ENCODE measurements at regions not wholly inside any gene's neighbourhood (a gene's known extent, or its start where the extent isn't known, plus 50 kb on each side); places are given as distances from the start of the nearest gene placed in this dataset.

- no peak for DNase-seq (ENCODE audit: low read depth, low spot score)
Observed at GRCh38 chr11:112583261-112583893, 322.7 kb upstream of the PLET1 start.

GRCh38 chr11:112584672-112585071 lies 324.0 kb upstream of the PLET1 start:
- DNase-seq (ENCODE audit: low read depth, low spot score) = no peak

DNA sequence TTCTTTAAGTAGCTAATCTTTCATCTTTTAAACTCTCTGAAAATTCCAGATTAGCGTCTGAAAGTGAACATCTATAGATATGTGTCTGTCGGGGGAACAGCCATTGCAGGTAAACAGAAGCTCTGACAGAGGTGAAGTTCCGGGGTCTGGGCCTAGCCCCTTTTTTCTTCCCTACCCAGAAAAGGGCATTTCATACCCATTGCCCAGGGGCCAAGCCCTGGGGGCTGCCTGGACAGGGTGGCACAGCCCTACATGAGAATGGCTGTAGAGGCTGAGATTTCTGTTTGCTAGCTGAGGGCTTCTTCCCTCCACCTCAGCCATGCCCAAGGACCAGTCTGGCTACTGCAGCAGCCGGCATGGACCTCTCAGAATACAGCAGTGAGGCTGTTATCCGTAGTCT lies 327.0 kb upstream of the PLET1 start:
- no peak for DNase-seq (ENCODE audit: low read depth, low spot score)

DNA sequence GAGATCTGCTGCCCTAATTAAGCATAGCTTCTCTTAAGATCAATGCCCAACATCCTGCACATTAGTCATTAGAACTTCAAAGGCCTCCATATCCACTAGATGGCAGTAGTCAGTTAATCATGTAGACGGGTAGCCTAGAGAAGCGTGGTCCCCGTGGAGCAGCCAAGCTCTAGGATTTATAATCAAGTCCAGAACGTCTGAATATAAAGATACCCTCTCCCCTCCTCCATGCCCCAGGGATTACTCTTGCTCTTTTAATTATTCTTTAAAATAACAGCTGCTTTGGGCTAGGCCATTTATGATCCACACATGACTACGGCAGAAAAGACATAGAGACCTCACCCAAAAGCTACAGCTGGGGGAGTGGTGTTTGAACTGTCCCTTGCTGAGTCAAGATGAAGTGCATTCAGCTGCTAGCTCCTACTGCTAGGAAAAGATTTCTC lies 327.6 kb upstream of the PLET1 start:
- peak; percentile 93 for DNase-seq (ENCODE audit: low read depth, low spot score)

DNA sequence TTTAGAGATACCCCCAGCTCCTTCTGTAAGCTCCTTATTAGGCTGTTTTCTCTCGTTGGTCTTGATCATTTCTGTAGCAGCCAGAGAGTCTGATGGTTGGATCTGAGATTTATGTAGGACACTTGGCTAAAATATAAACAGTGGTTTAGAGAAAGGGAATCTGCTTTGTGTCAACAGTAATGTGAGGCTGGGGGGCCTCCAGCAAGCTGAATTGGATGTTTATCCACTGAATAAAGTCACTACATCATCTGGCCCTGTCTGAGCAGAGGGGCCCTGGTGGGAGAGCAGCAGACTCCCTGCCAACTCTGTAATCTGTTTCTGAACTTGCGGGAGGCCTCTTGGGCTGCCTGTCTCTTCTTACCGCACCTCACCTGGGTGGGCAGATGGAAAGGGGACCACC lies 328.5 kb upstream of the PLET1 start:
- DNase-seq (ENCODE audit: low read depth, low spot score) = no peak

DNA sequence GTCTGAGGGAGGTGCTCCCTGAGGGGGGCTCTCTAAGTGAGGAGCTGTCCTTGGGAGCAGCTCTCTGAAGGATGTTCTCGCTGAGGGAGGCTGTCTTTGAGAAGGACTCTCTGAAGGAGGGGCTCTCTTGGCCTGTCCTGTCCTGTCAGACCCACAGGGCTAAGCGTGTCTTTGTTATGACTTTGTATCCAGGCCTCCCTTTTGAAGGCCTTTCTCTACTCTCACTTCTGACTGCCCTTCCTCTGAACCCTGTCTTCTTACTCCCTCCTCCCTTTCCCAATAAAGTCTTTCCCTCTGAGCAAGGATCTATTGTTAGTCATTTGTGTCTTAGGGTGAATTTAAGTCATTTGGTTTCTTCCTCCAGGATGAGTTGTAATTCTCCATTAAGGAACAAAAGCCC lies 330.1 kb upstream of the PLET1 start:
- no peak for DNase-seq (ENCODE audit: low read depth, low spot score)

DNA sequence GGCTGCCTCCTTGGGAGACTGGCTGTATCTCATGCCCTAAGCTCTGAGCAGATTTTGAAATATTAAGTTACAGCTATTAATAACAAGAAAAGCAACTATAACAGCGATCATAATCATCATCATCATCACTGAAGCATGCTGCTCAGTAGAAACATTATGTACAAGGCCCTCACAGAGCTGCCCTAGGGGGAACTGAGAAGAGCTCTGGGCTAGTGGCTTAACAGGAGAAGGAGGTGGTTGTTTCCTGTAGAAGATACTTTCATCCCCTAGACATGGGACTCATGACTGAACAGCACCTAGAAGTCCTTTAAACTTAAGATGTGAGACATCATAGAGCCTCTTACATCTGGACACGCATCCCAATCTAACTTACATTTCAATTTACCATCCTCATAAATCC lies 332.8 kb upstream of the PLET1 start:
- DNase-seq (ENCODE audit: low read depth, low spot score) = no peak

DNA sequence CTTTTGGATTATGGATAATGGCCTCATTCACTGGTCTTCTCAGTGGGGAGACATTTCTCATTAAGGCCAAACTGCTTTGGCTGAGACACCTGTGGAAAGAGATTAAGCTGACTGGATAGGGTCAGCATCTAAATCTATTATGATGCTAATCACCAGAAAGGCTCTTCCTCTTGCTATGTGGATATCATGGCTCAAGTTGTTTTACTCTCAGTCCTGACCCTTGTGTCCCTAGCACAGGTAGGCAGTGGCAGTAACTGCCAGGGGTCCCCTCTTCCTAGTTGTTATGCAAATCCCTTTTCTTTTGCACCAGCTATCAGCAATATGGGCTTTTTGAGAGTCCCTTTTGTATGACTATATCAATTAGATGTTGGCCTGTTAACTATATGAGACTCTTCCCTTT lies 335.7 kb upstream of the PLET1 start:
- no peak for DNase-seq (ENCODE audit: low read depth, low spot score)

GRCh38 chr11:112597286-112597790 lies 336.7 kb upstream of the PLET1 start:
- DNase-seq (ENCODE audit: low read depth, low spot score) = no peak

DNA sequence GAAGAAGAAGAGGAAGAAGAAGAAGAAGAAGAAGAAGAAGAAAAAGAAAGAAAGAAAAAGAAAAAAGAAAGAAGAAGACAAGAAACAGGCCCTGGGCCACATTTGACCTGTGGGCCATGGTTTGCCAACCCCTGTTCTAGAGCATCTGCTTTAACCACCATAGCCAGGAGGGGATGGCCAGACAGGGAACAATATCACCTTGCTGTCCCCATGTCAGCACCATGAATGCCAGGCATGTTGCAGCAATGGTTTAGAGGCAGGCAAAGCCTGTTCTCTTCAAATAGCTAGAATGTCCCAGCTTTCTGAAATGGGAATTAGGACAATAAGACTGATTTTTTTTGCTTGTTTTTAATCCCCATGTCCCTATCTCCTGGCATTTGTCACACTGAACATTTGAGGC lies 338.6 kb upstream of the PLET1 start:
- DNase-seq (ENCODE audit: low read depth, low spot score) = no peak

DNA sequence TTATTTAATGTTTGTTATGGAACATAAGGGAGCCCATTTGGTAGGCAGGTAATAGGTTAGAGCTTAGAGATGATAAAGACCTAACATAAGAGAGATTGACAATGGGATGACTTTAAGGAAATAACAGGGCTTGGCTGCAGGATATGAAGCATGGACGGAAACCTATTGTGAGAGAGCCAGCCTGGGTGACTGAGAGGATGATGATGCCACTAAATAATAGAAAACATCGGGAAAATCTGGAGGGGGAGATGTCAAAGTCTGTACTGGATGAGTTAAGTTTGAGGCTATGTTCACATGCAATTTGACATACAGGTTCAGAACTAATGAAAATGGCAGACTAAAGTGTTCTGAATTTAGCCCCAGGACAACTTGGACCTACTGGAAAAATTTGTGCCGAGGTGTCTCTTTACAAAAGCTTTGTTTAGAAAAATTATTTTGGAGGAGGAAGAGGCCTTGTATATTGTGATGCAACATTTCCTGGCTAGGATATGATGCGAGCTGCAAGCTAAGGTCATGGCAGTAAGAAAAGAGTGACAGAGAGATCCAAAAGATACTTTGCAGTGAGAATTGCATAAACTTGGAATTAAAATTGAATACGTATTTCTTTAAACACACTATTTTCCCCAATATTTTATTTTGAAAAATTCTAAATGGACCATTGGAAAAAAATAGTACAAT lies 339.3 kb upstream of the PLET1 start:
- no peak for DNase-seq (ENCODE audit: low read depth, low spot score)

GRCh38 chr11:112605093-112605666 lies 344.5 kb upstream of the PLET1 start:
- DNase-seq (ENCODE audit: low read depth, low spot score) = peak; percentile 80

DNA sequence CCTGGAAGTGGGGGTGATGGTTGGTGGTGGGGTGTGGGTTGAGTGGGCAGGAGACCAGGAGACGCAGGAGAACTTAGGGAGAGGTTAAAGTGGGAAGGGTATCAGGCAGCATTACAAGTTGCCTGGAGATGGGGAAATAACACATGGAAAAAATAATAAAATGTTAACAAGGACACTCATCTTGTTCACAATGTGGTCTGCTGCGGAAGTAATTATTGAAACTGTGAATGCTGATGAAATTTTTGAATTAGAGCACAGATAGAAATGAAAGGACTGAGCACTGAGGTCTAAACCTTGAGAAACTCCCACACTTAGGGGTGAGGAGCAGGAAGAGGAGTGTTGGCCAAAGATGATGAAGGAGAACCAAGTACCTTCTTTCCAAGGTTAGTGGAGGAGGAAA lies 346.0 kb upstream of the PLET1 start:
- no peak for DNase-seq (ENCODE audit: low read depth, low spot score)

DNA sequence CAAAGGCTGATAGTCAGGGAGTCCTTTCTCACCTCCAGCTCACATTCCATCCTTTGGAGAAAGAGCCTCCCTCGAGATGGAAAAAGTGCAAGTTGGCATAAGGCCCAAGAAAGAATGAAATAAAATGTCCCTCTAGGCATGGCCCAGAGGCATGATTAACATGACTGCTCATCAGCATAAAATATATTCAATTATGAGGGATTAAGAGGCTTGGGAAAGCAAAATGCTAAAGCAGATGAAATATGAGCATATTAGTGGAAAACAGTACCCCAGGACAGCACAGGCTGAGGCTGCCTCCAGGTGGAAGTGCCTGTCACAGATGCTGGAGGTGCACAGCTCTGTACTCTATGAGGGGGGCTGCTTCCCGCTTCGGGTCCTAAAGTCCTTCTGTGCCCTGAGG lies 347.8 kb upstream of the PLET1 start:
- no peak for DNase-seq (ENCODE audit: low read depth, low spot score)

DNA sequence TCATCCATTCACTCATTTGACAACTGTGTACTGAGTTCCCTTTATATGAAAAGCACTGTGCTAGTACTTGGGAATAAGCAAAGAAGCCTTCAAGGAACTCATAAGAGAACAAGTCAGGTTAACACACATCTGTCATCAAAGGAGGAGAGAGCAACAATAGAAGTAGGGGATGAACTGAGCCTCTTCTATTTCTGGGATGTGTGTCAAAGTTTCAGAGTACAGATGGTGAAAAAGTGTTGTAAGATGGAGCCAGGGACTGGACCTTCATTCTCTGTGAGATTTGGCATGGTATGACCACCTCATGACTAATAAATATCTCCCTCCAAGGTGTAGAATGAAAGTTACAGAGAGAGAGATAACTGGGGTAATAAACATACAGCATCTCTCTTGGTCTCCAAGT lies 349.8 kb upstream of the PLET1 start:
- DNase-seq (ENCODE audit: low read depth, low spot score) = no peak

DNA sequence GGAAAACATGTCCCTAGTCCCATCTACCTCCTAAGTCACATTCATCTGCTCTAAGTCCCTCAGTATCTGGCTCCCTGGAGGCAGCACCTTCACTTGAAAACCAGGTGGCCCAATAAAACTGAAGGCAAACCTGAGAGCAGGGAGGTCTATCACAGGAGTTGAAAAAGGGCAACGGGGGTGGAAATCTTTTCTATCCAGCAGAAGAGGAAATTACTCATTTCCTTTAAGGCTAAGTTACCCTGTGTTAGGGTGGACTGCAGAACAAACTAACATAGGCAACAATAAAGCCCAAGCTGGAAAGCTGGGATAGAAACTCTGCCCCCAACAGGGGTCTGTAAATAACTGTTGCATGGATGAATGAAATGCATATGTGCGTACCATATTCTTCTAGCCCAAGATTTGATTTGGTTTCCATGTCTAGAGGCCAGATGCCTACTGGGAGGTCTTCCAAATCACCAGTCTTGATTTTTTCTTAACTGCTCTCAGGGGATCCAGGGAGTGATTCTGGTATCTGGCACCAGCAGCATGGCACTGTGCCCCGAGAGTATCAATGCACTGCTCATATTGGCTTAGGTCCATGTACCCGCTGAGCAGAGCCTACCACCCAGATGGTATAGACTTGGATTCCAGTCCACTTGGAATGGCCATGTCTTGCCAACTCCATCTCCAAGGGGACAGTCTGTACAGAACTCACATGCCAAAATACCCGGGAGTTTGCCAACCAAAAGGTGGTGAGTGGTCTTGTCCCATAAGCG lies 350.0 kb upstream of the NCAM1 start:
- no peak for DNase-seq (ENCODE audit: low read depth, low spot score)

DNA sequence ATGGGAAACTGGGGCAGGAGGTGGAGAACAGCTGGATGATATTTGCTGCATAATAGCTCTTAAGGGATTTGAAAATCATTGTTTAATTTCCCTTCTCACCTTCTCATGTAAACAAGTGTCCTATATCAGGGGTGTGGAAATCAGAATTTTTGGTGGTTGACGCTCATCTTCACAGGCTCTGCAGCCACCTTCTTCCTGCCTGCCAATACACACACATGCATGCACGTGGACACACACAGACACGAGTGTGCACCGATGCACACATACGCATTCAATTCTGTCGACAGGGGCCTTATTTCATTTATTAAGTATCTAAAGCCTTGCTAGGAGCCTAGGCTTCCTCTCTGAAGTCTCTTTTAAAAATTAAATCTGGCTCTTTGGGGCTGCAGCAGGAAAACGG lies 349.4 kb upstream of the NCAM1 start:
- no peak for DNase-seq (ENCODE audit: low read depth, low spot score)

- no peak for DNase-seq (ENCODE audit: low read depth, low spot score)
Observed at GRCh38 chr11:112612250-112612849, 348.9 kb upstream of the NCAM1 start.

DNA sequence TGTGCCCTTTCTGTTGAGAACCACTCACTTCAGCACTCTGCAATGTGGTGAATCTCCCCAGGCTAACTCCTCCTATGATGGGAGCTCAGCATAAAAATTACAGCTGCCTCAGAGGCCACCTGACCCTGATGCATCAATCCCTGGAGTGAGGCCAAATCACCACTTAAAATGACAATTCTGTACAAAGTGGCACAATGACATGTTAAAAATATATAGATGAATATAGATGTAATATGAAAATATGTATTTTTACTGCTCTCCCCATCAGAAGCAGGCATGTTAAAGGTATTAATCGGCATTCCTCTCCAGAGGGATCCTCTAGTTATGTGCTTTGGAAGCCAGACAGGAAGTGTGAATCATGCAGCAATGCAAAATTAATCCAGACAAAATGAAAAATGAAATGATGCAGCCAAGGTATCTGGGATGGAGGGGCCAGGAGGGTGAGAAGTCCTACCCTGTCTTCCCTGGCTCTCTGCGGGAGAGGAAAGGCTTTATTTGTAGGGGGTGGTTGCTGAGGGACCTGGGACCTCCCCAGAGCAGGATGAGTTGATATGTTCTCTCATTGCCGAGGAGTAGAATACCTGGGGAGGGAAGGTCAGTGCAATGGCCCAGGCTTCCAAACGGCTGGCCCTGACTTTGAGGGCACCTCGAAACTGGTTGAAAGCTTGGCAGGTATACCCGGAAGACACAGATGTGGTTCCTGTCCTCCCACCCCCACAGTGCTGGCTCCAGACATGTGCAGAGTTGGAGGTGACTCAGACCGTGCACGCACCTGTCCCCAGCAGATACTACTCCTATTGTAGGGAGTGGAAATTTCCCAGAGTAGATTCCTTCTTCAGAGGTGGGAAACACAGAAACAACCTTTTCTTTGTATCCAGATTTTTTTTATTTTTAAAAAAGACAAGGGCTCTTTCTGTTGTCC lies 347.9 kb upstream of the NCAM1 start:
- peak; percentile 40 for DNase-seq (ENCODE audit: low read depth, low spot score)

DNA sequence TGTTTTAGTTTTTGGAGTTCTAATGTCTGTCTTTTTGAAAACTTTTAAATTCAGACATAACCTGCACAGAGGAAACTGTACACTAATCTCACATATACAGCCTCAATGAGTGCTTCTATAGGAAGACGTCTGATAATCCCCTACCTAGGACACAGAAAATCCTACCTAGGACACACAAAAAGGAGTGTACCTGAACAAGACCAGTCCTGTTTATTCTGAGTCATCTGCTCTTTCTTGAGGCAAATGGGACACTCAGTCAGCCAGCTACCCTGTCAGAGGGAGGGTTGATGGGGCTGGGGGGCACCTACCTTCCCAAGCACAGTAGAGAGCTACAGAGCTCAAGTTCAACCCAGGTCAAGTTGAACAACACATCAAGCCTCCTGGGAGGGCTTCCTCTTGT lies 346.6 kb upstream of the NCAM1 start:
- DNase-seq (ENCODE audit: low read depth, low spot score) = no peak

DNA sequence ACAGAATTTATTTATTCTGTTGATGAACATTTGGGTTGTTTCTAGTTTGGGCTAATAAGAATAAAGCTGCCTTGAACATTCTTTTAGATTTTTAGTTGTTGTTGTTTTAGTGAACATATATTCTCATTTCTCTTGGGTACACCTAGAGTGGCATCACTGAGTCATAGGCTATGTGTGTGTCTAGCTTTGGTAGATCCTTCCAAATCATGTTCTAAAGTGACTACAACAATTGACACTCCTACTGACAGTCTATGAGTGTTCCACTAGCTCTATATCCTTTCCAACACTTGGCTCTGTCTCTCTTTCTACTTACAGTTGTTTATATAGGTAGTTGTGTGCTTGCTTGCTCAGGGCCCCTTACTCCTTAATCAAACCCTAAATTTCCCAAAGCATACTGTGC lies 346.0 kb upstream of the NCAM1 start:
- no peak for DNase-seq (ENCODE audit: low read depth, low spot score)
